Esophagus squamous epithelium (tissue), 4 donors: ENCODE measurements at regions not wholly inside any gene's neighbourhood (a gene's known extent, or its start where the extent isn't known, plus 50 kb on each side); places are given as distances from the start of the nearest gene placed in this dataset.

Experiments
- POLR2A ChIP-seq, 4 donors: fragments of 450-650 bp; IDR thresholded peaks; one replicate each; pipeline ENCODE4 v1.6.1; 2017; ENCODE audit warnings: antibody characterized with exemption in 4 of 4, mild to moderate bottlenecking in 4 of 4, moderate library complexity in 3 of 4
- TF ChIP-seq, protein P1 (sequence below), 6 experiments: fragments of 450-650 bp in 4 of 6; fragments of 200-600 bp in 2 of 6; sonication (generic) in 2 of 6; IDR thresholded peaks; one replicate each; pipeline ENCODE4 v1.5.1; 2016 to 2019; ENCODE audit warnings: antibody characterized with exemption in 6 of 6, mild to moderate bottlenecking in 4 of 6, moderate library complexity in 4 of 6

GRCh38 chr9:78858266-78858665 lies 561.3 kb downstream of the PSAT1 start:
- TF ChIP-seq, protein P1, sequence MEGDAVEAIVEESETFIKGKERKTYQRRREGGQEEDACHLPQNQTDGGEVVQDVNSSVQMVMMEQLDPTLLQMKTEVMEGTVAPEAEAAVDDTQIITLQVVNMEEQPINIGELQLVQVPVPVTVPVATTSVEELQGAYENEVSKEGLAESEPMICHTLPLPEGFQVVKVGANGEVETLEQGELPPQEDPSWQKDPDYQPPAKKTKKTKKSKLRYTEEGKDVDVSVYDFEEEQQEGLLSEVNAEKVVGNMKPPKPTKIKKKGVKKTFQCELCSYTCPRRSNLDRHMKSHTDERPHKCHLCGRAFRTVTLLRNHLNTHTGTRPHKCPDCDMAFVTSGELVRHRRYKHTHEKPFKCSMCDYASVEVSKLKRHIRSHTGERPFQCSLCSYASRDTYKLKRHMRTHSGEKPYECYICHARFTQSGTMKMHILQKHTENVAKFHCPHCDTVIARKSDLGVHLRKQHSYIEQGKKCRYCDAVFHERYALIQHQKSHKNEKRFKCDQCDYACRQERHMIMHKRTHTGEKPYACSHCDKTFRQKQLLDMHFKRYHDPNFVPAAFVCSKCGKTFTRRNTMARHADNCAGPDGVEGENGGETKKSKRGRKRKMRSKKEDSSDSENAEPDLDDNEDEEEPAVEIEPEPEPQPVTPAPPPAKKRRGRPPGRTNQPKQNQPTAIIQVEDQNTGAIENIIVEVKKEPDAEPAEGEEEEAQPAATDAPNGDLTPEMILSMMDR (IDR thresholded peaks at IDR 0.05): no peak
- TF ChIP-seq POLR2A (IDR thresholded peaks at IDR 0.05): no peak
